ENCODE measurements at regions not wholly inside any gene's neighbourhood (a gene's known extent, or its start where the extent isn't known, plus 50 kb on each side); places are given as distances from the start of the nearest gene placed in this dataset.

- H2AFZ ChIP-seq (ENCODE audit: low read length), result no peak overlapping the region
- BruUV-seq (replicated peaks), result no TSS peak
- H3K27me3 ChIP-seq (ENCODE audit: control insufficient read depth in 1 of 2, insufficient read depth in 2 of 2, low read length in 2 of 2), result no peaks in the 10 kb centered on the region
- intact Hi-C loops (cut with micrococcal nuclease; ENCODE audit: unreplicated experiment) (no loop called here), in situ Hi-C loops (cut with HindIII; ENCODE audit: extremely low pct_ligation_motif_present, low pct_unique_long_range_greater_than_20kb) (no loop called here)
- WGBS (ENCODE audit: low lambda C conversion rate), result 1% methylated on average over 4 of the region's 4 CpGs
- POLR2A ChIA-PET, result no interaction called here
- peaks cover 94% of the 10 kb centered on the region for H3K9me3 ChIP-seq (ENCODE audit: low read length)
- no peak for TF ChIP-seq RARG (CRISPR knock-in tag; IDR thresholded peaks at IDR 0.05; ENCODE audit: low read depth)
- TF ChIP-seq SP4 (CRISPR knock-in tag; IDR thresholded peaks at IDR 0.05), result no peak
- no peak for TF ChIP-seq SP1 (IDR thresholded peaks at IDR 0.05)
- no peak for TF ChIP-seq SP1 (CRISPR knock-in tag; IDR thresholded peaks at IDR 0.05)
- TF ChIP-seq ZNF788 (CRISPR knock-in tag; IDR thresholded peaks at IDR 0.05; ENCODE audit: borderline replicate concordance), result no peak
- CTCF ChIA-PET (ENCODE audit: low intra/inter-chr PET ratio, low total read pairs), result no interaction called here
- H3K9ac ChIP-seq (ENCODE audit: insufficient read depth, low read depth, low read length), result no peak overlapping the region
- H3K4me3 ChIP-seq (replicated peaks in 1 of 3; ENCODE audit: insufficient read depth in 1 of 3, low read depth in 2 of 3, low read length in 3 of 3), result no peak overlapping the region
- no peaks in the 10 kb centered on the region for H3K4me1 ChIP-seq (ENCODE audit: insufficient read depth, low read length)
- no peak overlapping the region for H3K4me2 ChIP-seq (ENCODE audit: low read depth, low read length)
- H4K20me1 ChIP-seq (ENCODE audit: insufficient read depth, low read length), result no peaks in the 10 kb centered on the region
- ATAC-seq (no peak), FAIRE-seq (no peak), DNase-seq (ENCODE audit: low spot score) (no peak)
- no peaks in the 10 kb centered on the region for H3K36me3 ChIP-seq (replicated peaks in 1 of 2; ENCODE audit: control insufficient read depth in 1 of 2, insufficient read depth in 2 of 2, low read length in 2 of 2)
- H3K79me2 ChIP-seq (ENCODE audit: insufficient read depth, low read length), result no peaks in the 10 kb centered on the region
- H3K27ac ChIP-seq (ENCODE audit: extremely low read length, insufficient read depth, low read length), result no peak overlapping the region
Observed at GRCh38 chr16:60646631-60647030, 1389.6 kb downstream of the CDH8 start.

- no peaks in the 10 kb centered on the region for H3K27me3 ChIP-seq (ENCODE audit: control insufficient read depth in 1 of 2, insufficient read depth in 2 of 2, low read length in 2 of 2)
- no peak for FAIRE-seq
- no TSS peak for BruUV-seq (replicated peaks)
- H3K9ac ChIP-seq (ENCODE audit: insufficient read depth, low read depth, low read length), result no peak overlapping the region
- no peak for DNase-seq (ENCODE audit: low spot score)
- no peak overlapping the region for H3K4me2 ChIP-seq (ENCODE audit: low read depth, low read length)
- H3K27ac ChIP-seq (ENCODE audit: extremely low read length, insufficient read depth, low read length), result no peak overlapping the region
- no peak for ATAC-seq
- TF ChIP-seq ZNF501 (CRISPR knock-in tag; IDR thresholded peaks at IDR 0.05) (no peak), HNRNPK (IDR thresholded peaks at IDR 0.05; ENCODE audit: low read depth, low read length, poor library complexity, severe bottlenecking) (no peak), KDM2A (CRISPR knock-in tag; IDR thresholded peaks at IDR 0.05; ENCODE audit: borderline replicate concordance, low read depth) (no peak), BRF2 (CRISPR knock-in tag; IDR thresholded peaks at IDR 0.05) (no peak), TFDP1 (CRISPR knock-in tag; IDR thresholded peaks at IDR 0.05; ENCODE audit: borderline replicate concordance) (no peak), MAFK (conservative IDR thresholded peaks at IDR 0.05 in 1 of 2, IDR thresholded peaks at IDR 0.05 in 1 of 2; ENCODE audit: low read length in 2 of 2) (no peak), ZNF773 (CRISPR knock-in tag; IDR thresholded peaks at IDR 0.05; ENCODE audit: borderline replicate concordance) (no peak), USF2 (IDR thresholded peaks at IDR 0.05; ENCODE audit: low read depth, low read length) (no peak), USF2 (CRISPR knock-in tag; IDR thresholded peaks at IDR 0.05; ENCODE audit: borderline replicate concordance) (no peak)
- intact Hi-C loops (cut with micrococcal nuclease; ENCODE audit: unreplicated experiment), result no loop called here
- POLR2A ChIA-PET, result no interaction called here
- no peaks in the 10 kb centered on the region for H3K4me1 ChIP-seq (ENCODE audit: insufficient read depth, low read length)
- H3K36me3 ChIP-seq (replicated peaks in 1 of 2; ENCODE audit: control insufficient read depth in 1 of 2, insufficient read depth in 2 of 2, low read length in 2 of 2), result no peaks in the 10 kb centered on the region
- H3K4me3 ChIP-seq (replicated peaks in 1 of 3; ENCODE audit: insufficient read depth in 1 of 3, low read depth in 2 of 3, low read length in 3 of 3), result no peak overlapping the region
- 5% methylated on average over 3 of the region's 3 CpGs for WGBS (ENCODE audit: low lambda C conversion rate)
- no peaks in the 10 kb centered on the region for H4K20me1 ChIP-seq (ENCODE audit: insufficient read depth, low read length)
- H3K79me2 ChIP-seq (ENCODE audit: insufficient read depth, low read length), result no peaks in the 10 kb centered on the region
- H2AFZ ChIP-seq (ENCODE audit: low read length), result no peak overlapping the region
- H3K9me3 ChIP-seq (ENCODE audit: low read length), result peaks cover 95% of the 10 kb centered on the region
- CTCF ChIA-PET (ENCODE audit: low intra/inter-chr PET ratio, low total read pairs), result no interaction called here
- in situ Hi-C loops (cut with HindIII; ENCODE audit: extremely low pct_ligation_motif_present, low pct_unique_long_range_greater_than_20kb), result no loop called here
Observed at GRCh38 chr16:60645541-60645940, 1390.7 kb downstream of the CDH8 start.

Data from HepG2 (cell line).